Central memory CD8-positive, alpha-beta T cell (primary cell): ENCODE measurements at regions not wholly inside any gene's neighbourhood (a gene's known extent, or its start where the extent isn't known, plus 50 kb on each side); places are given as distances from the start of the nearest gene placed in this dataset.
"Not testable (repeated sequence)": the region's sequence is repeated elsewhere in the genome, so short reads cannot be mapped to it uniquely, and the experiment has no call there.

ENCODE experiments used
- ATAC-seq: fragments of 150-1000 bp; cut with Tn5 transposase; replicated peaks from 2 replicates; pipeline ENCODE4 v1.10.0; 2022; ENCODE audit warnings: mild to moderate bottlenecking, moderate FRiP score, moderate number of reproducible peaks; ENCODE audit not compliant: poor library complexity, severe bottlenecking; ENCODE audit errors: extremely low read depth
- DNase-seq, 2 donors: peaks; one replicate each; pipeline ENCODE4 v3.0.0; 2021; ENCODE audit warnings: low spot score in 2 of 2
- H3K27ac Mint-ChIP-seq: one replicate; pipeline ENCODE4 v1.8.0; 2022; ENCODE audit warnings: low read depth, mild to moderate bottlenecking, moderate library complexity, mixed read lengths
- H3K27me3 Mint-ChIP-seq: one replicate; pipeline ENCODE4 v1.8.0; 2022; ENCODE audit warnings: mixed read lengths
- H3K36me3 Mint-ChIP-seq: one replicate; pipeline ENCODE4 v1.8.0; 2022; ENCODE audit warnings: mild to moderate bottlenecking, moderate library complexity, mixed read lengths; ENCODE audit not compliant: insufficient read depth
- H3K4me1 Mint-ChIP-seq: one replicate; pipeline ENCODE4 v1.8.0; 2022; ENCODE audit warnings: mixed read lengths
- H3K4me3 Mint-ChIP-seq: one replicate; pipeline ENCODE4 v1.8.0; 2022; ENCODE audit warnings: mild to moderate bottlenecking, moderate library complexity, mixed read lengths
- H3K9me3 Mint-ChIP-seq: one replicate; pipeline ENCODE4 v1.8.0; 2022; ENCODE audit warnings: mixed read lengths

- no peak overlapping the region for H3K4me3 Mint-ChIP-seq
- DNase-seq (no peak), ATAC-seq (no peak)
- H3K9me3 Mint-ChIP-seq: peaks cover 12% of the 10 kb centered on the region
- H3K4me1 Mint-ChIP-seq: no peaks in the 10 kb centered on the region
- H3K36me3 Mint-ChIP-seq: no peaks in the 10 kb centered on the region
- no peak overlapping the region for H3K27ac Mint-ChIP-seq
- peaks cover 45% of the 10 kb centered on the region for H3K27me3 Mint-ChIP-seq
These were observed 72.1 kb downstream of the TMEM212 start for GRCh38 chr3:171915275-171915674.

- DNase-seq (no peak), ATAC-seq (no peak)
- Mint-ChIP-seq H3K9me3 (peaks cover 15% of the 10 kb centered on the region), H3K27me3 (peaks cover 60% of the 10 kb centered on the region), H3K4me1 (no peaks in the 10 kb centered on the region), H3K36me3 (no peaks in the 10 kb centered on the region), H3K4me3 (no peak overlapping the region), H3K27ac (no peak overlapping the region)
These were observed 73.7 kb downstream of the TMEM212 start for GRCh38 chr3:171916888-171917287.

GRCh38 chr3:171922629-171923028 is 79.5 kb downstream of the TMEM212 start:
- DNase-seq, H3K27ac Mint-ChIP-seq, H3K36me3 Mint-ChIP-seq, H3K4me3 Mint-ChIP-seq, ATAC-seq, H3K4me1 Mint-ChIP-seq: not testable (repeated sequence)
- peaks cover 23% of the 10 kb centered on the region for H3K9me3 Mint-ChIP-seq
- peaks cover 73% of the 10 kb centered on the region for H3K27me3 Mint-ChIP-seq

- H3K9me3 Mint-ChIP-seq: peaks cover 23% of the 10 kb centered on the region
These were observed 80.5 kb downstream of the TMEM212 start for GRCh38 chr3:171923668-171924067.

GRCh38 chr3:171924864-171925263 is 81.7 kb downstream of the TMEM212 start:
- Mint-ChIP-seq H3K27me3 (peaks cover 50% of the 10 kb centered on the region), H3K9me3 (peaks cover 16% of the 10 kb centered on the region)
- not testable (repeated sequence) for H3K36me3 Mint-ChIP-seq, H3K4me1 Mint-ChIP-seq, H3K27ac Mint-ChIP-seq, DNase-seq, H3K4me3 Mint-ChIP-seq, ATAC-seq

More at GRCh38 chr3:171923668-171924067, 80.5 kb downstream of the TMEM212 start:
- H3K36me3 Mint-ChIP-seq, DNase-seq, ATAC-seq, H3K4me1 Mint-ChIP-seq, H3K27ac Mint-ChIP-seq, H3K4me3 Mint-ChIP-seq: not testable (repeated sequence)
- peaks cover 62% of the 10 kb centered on the region for H3K27me3 Mint-ChIP-seq

- H3K4me3 Mint-ChIP-seq: no peak overlapping the region
- H3K27ac Mint-ChIP-seq: no peak overlapping the region
- DNase-seq: no peak
- peaks cover 22% of the 10 kb centered on the region for H3K27me3 Mint-ChIP-seq
- H3K36me3 Mint-ChIP-seq: no peaks in the 10 kb centered on the region
- no peak for ATAC-seq
- no peaks in the 10 kb centered on the region for H3K9me3 Mint-ChIP-seq
- H3K4me1 Mint-ChIP-seq: no peaks in the 10 kb centered on the region
These were observed 89.0 kb downstream of the TMEM212 start for GRCh38 chr3:171932153-171932611.

- Mint-ChIP-seq H3K4me3 (no peak overlapping the region), H3K27me3 (peaks cover 22% of the 10 kb centered on the region), H3K27ac (no peak overlapping the region), H3K4me1 (no peaks in the 10 kb centered on the region), H3K9me3 (no peaks in the 10 kb centered on the region), H3K36me3 (no peaks in the 10 kb centered on the region)
- DNase-seq (no peak), ATAC-seq (no peak)
These were observed 90.3 kb downstream of the TMEM212 start for GRCh38 chr3:171933441-171933840.

GRCh38 chr3:171935261-171936123 is 92.3 kb downstream of the TMEM212 start:
- Mint-ChIP-seq H3K27ac (no peak overlapping the region), H3K36me3 (no peaks in the 10 kb centered on the region)
- no peak for DNase-seq

GRCh38 chr3:171936191-171936841 is 93.2 kb downstream of the TMEM212 start:
- ATAC-seq: no peak
- H3K9me3 Mint-ChIP-seq: no peaks in the 10 kb centered on the region
- no peaks in the 10 kb centered on the region for H3K4me1 Mint-ChIP-seq
- H3K27me3 Mint-ChIP-seq: peaks cover 12% of the 10 kb centered on the region
- no peak overlapping the region for H3K27ac Mint-ChIP-seq
- no peak overlapping the region for H3K4me3 Mint-ChIP-seq
- H3K36me3 Mint-ChIP-seq: no peaks in the 10 kb centered on the region
- no peak for DNase-seq

More at GRCh38 chr3:171935261-171936123, 92.3 kb downstream of the TMEM212 start:
- peaks cover 16% of the 10 kb centered on the region for H3K27me3 Mint-ChIP-seq
- H3K9me3 Mint-ChIP-seq: no peaks in the 10 kb centered on the region
- no peak overlapping the region for H3K4me3 Mint-ChIP-seq
- no peak for ATAC-seq
- H3K4me1 Mint-ChIP-seq: no peaks in the 10 kb centered on the region

- no peaks in the 10 kb centered on the region for H3K9me3 Mint-ChIP-seq
- peaks cover 3% of the 10 kb centered on the region for H3K27me3 Mint-ChIP-seq
- DNase-seq: no peak
- H3K27ac Mint-ChIP-seq: no peak overlapping the region
- H3K36me3 Mint-ChIP-seq: no peaks in the 10 kb centered on the region
- no peak for ATAC-seq
- H3K4me1 Mint-ChIP-seq: peaks cover 5% of the 10 kb centered on the region
- H3K4me3 Mint-ChIP-seq: no peak overlapping the region
These were observed 96.4 kb downstream of the TMEM212 start for GRCh38 chr3:171939578-171939977.

- Mint-ChIP-seq H3K9me3 (no peaks in the 10 kb centered on the region), H3K4me3 (no peak overlapping the region), H3K27me3 (no peaks in the 10 kb centered on the region), H3K27ac (no peak overlapping the region), H3K4me1 (peaks cover 5% of the 10 kb centered on the region), H3K36me3 (no peaks in the 10 kb centered on the region)
- DNase-seq: no peak
- no peak for ATAC-seq
These were observed 97.1 kb downstream of the TMEM212 start for GRCh38 chr3:171940151-171940649.

- Mint-ChIP-seq H3K27me3 (peaks cover 21% of the 10 kb centered on the region), H3K4me1 (peaks cover 5% of the 10 kb centered on the region), H3K4me3 (no peak overlapping the region), H3K36me3 (no peaks in the 10 kb centered on the region), H3K27ac (no peak overlapping the region), H3K9me3 (no peaks in the 10 kb centered on the region)
- DNase-seq (no peak), ATAC-seq (no peak)
These were observed 95.9 kb upstream of the FNDC3B start for GRCh38 chr3:171943262-171944117.
